ENCODE measurements at regions not wholly inside any gene's neighbourhood (a gene's known extent, or its start where the extent isn't known, plus 50 kb on each side); places are given as distances from the start of the nearest gene placed in this dataset.

GRCh38 chr6:139572001-139572400, 197.6 kb upstream of the CITED2 start:
- Histone ChIP-seq H3K4me1 (no peaks in the 10 kb centered on the region), H3K4me3 (no peak overlapping the region), H3K9me3 (no peaks in the 10 kb centered on the region), H3K27me3 (no peaks in the 10 kb centered on the region), H3K27ac (no peak overlapping the region), H3K36me3 (no peaks in the 10 kb centered on the region)
- TF ChIP-seq POLR2A (IDR thresholded peaks at IDR 0.05) (no peak), EP300 (IDR thresholded peaks at IDR 0.05) (no peak), POLR2AphosphoS5 (IDR thresholded peaks at IDR 0.05) (no peak)
- TF ChIP-seq, protein P1, sequence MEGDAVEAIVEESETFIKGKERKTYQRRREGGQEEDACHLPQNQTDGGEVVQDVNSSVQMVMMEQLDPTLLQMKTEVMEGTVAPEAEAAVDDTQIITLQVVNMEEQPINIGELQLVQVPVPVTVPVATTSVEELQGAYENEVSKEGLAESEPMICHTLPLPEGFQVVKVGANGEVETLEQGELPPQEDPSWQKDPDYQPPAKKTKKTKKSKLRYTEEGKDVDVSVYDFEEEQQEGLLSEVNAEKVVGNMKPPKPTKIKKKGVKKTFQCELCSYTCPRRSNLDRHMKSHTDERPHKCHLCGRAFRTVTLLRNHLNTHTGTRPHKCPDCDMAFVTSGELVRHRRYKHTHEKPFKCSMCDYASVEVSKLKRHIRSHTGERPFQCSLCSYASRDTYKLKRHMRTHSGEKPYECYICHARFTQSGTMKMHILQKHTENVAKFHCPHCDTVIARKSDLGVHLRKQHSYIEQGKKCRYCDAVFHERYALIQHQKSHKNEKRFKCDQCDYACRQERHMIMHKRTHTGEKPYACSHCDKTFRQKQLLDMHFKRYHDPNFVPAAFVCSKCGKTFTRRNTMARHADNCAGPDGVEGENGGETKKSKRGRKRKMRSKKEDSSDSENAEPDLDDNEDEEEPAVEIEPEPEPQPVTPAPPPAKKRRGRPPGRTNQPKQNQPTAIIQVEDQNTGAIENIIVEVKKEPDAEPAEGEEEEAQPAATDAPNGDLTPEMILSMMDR (IDR thresholded peaks at IDR 0.05), result no peak
- WGBS, result 74% methylated on average over 1 of the region's 1 CpG
- DNase-seq (ENCODE audit: low spot score in 2 of 2), result no peak

DNA sequence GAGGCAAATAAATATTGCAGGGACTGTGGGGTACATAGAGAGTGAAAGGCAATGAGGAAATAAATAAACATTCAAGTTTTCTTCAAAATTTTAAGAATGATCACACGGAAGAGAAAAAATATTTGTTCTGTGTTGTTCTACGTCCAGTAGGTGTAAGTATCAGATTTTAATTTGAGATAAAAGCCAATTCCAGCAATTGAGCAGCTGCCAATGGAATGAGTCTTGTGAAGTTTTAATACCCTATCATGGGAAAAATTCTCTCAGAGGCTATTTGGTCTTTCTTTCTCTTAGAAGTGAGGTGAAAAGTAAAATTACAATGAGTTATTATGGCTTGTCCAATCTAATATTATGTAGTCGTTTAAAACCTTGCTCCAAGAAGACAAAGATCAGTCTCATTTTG, 195.7 kb upstream of the CITED2 start:
- no peaks in the 10 kb centered on the region for H3K9me3 ChIP-seq
- TF ChIP-seq POLR2AphosphoS5 (IDR thresholded peaks at IDR 0.05) (no peak), POLR2A (IDR thresholded peaks at IDR 0.05) (no peak), EP300 (IDR thresholded peaks at IDR 0.05) (no peak)
- TF ChIP-seq, protein P1 (IDR thresholded peaks at IDR 0.05), result no peak
- WGBS, result 82% methylated on average over 3 of the region's 3 CpGs
- H3K27ac ChIP-seq, result no peak overlapping the region
- H3K27me3 ChIP-seq, result no peaks in the 10 kb centered on the region
- no peak overlapping the region for H3K4me3 ChIP-seq
- H3K36me3 ChIP-seq, result no peaks in the 10 kb centered on the region
- DNase-seq (ENCODE audit: low spot score in 2 of 2), result no peak
- no peaks in the 10 kb centered on the region for H3K4me1 ChIP-seq

DNA sequence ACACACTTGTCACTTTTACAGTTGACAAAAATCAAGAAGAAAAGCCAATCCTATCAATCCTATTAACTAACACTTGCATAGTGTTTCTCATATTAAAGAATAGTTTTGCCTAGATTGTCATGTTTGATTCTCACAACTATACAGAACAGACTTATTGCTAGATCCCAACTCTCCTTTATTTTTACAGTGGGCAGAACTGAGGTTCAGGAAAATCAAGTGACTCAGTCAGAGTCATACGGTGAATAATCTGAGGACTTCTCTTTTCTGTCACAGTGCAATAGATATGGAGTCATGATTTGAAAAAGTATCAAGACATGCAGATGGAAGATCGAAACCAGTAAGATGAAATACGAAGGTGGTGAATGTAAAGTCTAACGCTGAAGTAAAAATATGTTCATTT, 195.1 kb upstream of the CITED2 start:
- Histone ChIP-seq H3K27ac (no peak overlapping the region), H3K4me3 (no peak overlapping the region), H3K9me3 (no peaks in the 10 kb centered on the region), H3K4me1 (no peaks in the 10 kb centered on the region), H3K36me3 (no peaks in the 10 kb centered on the region), H3K27me3 (no peaks in the 10 kb centered on the region)
- TF ChIP-seq POLR2A (IDR thresholded peaks at IDR 0.05) (no peak), EP300 (IDR thresholded peaks at IDR 0.05) (no peak), POLR2AphosphoS5 (IDR thresholded peaks at IDR 0.05) (no peak)
- TF ChIP-seq, protein P1 (IDR thresholded peaks at IDR 0.05), result no peak
- WGBS, result 85% methylated on average over 4 of the region's 4 CpGs
- no peak for DNase-seq (ENCODE audit: low spot score in 2 of 2)

DNA sequence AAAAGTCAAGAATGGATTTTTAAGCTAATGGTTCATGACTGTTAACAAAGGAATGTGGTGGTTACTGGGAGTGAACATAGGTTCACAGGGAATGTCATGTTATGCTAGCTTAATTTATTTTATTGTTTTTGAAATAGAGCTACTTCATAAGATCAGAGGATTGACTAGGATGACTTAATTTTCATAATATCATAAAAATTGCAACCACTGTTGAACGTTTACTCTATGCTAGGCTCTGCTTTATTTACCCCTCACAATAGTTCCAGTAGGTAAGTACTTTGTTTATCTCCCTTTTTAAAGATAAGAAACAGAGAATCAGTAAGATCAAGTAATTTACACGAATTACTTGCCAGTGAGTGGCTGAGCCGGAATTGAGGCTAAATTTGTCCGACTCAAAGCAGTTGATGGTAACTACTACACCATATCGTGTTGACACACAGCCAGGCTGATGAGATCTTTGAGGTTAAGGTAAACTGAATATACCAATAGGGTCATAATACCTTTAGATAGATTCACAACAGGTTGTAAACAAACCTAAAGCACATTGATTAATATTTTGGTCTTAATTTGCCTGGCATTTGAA, 194.6 kb upstream of the CITED2 start:
- 52% methylated on average over 5 of the region's 5 CpGs for WGBS
- no peaks in the 10 kb centered on the region for H3K9me3 ChIP-seq
- no peaks in the 10 kb centered on the region for H3K4me1 ChIP-seq
- TF ChIP-seq POLR2A (IDR thresholded peaks at IDR 0.05), result no peak
- TF ChIP-seq, protein P1 (IDR thresholded peaks at IDR 0.05), result no peak
- TF ChIP-seq POLR2AphosphoS5 (IDR thresholded peaks at IDR 0.05), result no peak
- TF ChIP-seq EP300 (IDR thresholded peaks at IDR 0.05), result no peak
- no peaks in the 10 kb centered on the region for H3K27me3 ChIP-seq
- H3K27ac ChIP-seq, result no peak overlapping the region
- no peak overlapping the region for H3K4me3 ChIP-seq
- DNase-seq (ENCODE audit: low spot score in 2 of 2), result no peak
- H3K36me3 ChIP-seq, result no peaks in the 10 kb centered on the region

- no peaks in the 10 kb centered on the region for H3K4me1 ChIP-seq
- no peaks in the 10 kb centered on the region for H3K9me3 ChIP-seq
- H3K27me3 ChIP-seq, result no peaks in the 10 kb centered on the region
- H3K4me3 ChIP-seq, result no peak overlapping the region
- no peak for DNase-seq (ENCODE audit: low spot score in 2 of 2)
- WGBS, result 78% methylated on average over 3 of the region's 3 CpGs
- TF ChIP-seq POLR2A (IDR thresholded peaks at IDR 0.05) (no peak), EP300 (IDR thresholded peaks at IDR 0.05) (no peak), POLR2AphosphoS5 (IDR thresholded peaks at IDR 0.05) (no peak)
- TF ChIP-seq, protein P1 (IDR thresholded peaks at IDR 0.05), result no peak
- no peak overlapping the region for H3K27ac ChIP-seq
- no peaks in the 10 kb centered on the region for H3K36me3 ChIP-seq
These were observed 193.9 kb upstream of the CITED2 start for GRCh38 chr6:139568151-139568955.
